Lung (tissue), 11 donors: ENCODE measurements at regions not wholly inside any gene's neighbourhood (a gene's known extent, or its start where the extent isn't known, plus 50 kb on each side); places are given as distances from the start of the nearest gene placed in this dataset.
"Not testable (repeated sequence)": the region's sequence is repeated elsewhere in the genome, so short reads cannot be mapped to it uniquely, and the experiment has no call there.

ENCODE experiments used
- ATAC-seq: fragments of 200-7000 bp; cut with Tn5 transposase; one replicate; pipeline ENCODE4 v1.9.1; 2020; ENCODE audit warnings: moderate number of reproducible peaks; ENCODE audit not compliant: insufficient read depth, low FRiP score
- DNase-seq, 3 donors: peaks; one replicate each; pipeline ENCODE4 v3.0.0-alpha.2; 2013 to 2017
- H3K27ac ChIP-seq, 2 donors: one replicate each; pipeline ENCODE4 v1.5.1; 2013; ENCODE audit warnings: mild to moderate bottlenecking in 2 of 2, moderate library complexity in 2 of 2, control low read depth in 1 of 2, inconsistent platforms in 1 of 2, low read depth in 1 of 2, low read length in 1 of 2
- H3K27me3 ChIP-seq, 3 donors: one replicate each; pipeline ENCODE4 v1.5.1; 2013; ENCODE audit warnings: low read length in 2 of 3; ENCODE audit not compliant: control insufficient read depth in 3 of 3, insufficient read depth in 3 of 3
- H3K36me3 ChIP-seq, 4 donors: one replicate each; pipeline ENCODE4 v1.5.1; 2013; ENCODE audit warnings: low read length in 4 of 4, mild to moderate bottlenecking in 1 of 4, moderate library complexity in 1 of 4; ENCODE audit not compliant: control insufficient read depth in 4 of 4, insufficient read depth in 4 of 4
- H3K4me1 ChIP-seq, 5 donors: one replicate each; pipeline ENCODE4 v1.5.1; 2013; ENCODE audit warnings: low read length in 5 of 5, mild to moderate bottlenecking in 2 of 5, moderate library complexity in 1 of 5; ENCODE audit not compliant: control insufficient read depth in 5 of 5, insufficient read depth in 5 of 5
- H3K4me3 ChIP-seq: one replicate; pipeline ENCODE4 v1.5.1; 2013; ENCODE audit warnings: mild to moderate bottlenecking, control low read depth, moderate library complexity
- H3K9ac ChIP-seq, 2 donors: one replicate each; pipeline ENCODE4 v1.5.1; 2013; ENCODE audit warnings: low read length in 2 of 2, control low read depth in 1 of 2; ENCODE audit not compliant: insufficient read depth in 1 of 2
- H3K9me3 ChIP-seq, 4 donors: one replicate each; pipeline ENCODE4 v1.5.1; 2013; ENCODE audit warnings: low read length in 3 of 4, mild to moderate bottlenecking in 1 of 4, moderate library complexity in 1 of 4; ENCODE audit not compliant: control insufficient read depth in 4 of 4, insufficient read depth in 3 of 4
- WGBS, 2 donors: extraction: QIAGEN DNeasy Blood & Tissue Kit; methylation state at CpG; one replicate each; pipeline ENCODE4 v1.1.7; 2013; 5-methylcytosine and 5-hydroxymethylcytosine counted together
- TF ChIP-seq, protein P1 (sequence below): IDR thresholded peaks from 2 replicates; pipeline ENCODE4 v1.5.1; 2012; ENCODE audit warnings: mild to moderate bottlenecking; ENCODE audit errors: control extremely low read depth, extremely low read depth
- donor health status: control.
- donor health status: control.
- donor health status: Bipolar disorder and iron deficiency.
- donor health status: healthy.
- donor health status: DM: yes; HTN: yes; CAD: no.

DNA sequence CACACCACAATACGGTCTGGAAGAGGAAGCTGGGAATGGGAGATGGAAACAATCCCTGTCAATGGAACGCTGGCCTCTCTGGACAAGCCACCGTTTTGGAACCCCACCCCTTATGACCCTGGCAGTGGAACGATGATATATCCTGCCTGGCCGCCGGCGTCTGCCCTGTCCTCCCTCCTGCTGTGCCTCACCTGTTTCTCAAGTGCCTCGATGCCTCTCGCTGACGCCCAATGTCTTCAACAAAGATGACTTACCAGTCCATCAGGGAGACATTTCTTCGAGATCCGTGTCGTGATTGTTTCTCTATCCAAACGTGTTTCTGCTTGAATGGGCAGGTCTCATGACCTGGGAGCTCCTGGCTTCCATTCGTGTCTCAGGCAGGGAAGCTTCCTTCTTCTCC lies 476.5 kb downstream of the SPATA31A7 start:
- H3K4me3 ChIP-seq, result no peak overlapping the region
- TF ChIP-seq, protein P1, sequence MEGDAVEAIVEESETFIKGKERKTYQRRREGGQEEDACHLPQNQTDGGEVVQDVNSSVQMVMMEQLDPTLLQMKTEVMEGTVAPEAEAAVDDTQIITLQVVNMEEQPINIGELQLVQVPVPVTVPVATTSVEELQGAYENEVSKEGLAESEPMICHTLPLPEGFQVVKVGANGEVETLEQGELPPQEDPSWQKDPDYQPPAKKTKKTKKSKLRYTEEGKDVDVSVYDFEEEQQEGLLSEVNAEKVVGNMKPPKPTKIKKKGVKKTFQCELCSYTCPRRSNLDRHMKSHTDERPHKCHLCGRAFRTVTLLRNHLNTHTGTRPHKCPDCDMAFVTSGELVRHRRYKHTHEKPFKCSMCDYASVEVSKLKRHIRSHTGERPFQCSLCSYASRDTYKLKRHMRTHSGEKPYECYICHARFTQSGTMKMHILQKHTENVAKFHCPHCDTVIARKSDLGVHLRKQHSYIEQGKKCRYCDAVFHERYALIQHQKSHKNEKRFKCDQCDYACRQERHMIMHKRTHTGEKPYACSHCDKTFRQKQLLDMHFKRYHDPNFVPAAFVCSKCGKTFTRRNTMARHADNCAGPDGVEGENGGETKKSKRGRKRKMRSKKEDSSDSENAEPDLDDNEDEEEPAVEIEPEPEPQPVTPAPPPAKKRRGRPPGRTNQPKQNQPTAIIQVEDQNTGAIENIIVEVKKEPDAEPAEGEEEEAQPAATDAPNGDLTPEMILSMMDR, result no peak
- peaks cover 0 to 36% (median 5%) of the 10 kb centered on the region in 4 donors for H3K9me3 ChIP-seq
- no peak for ATAC-seq
- no peaks in the 10 kb centered on the region for H3K4me1 ChIP-seq
- WGBS, 2 donors, result 81 to 86% methylated on average over 15 of the region's 15 CpGs
- no peak overlapping the region for H3K9ac ChIP-seq
- H3K27me3 ChIP-seq, result no peaks in the 10 kb centered on the region
- H3K27ac ChIP-seq, result no peak overlapping the region
- DNase-seq, result no peak
- no peaks in the 10 kb centered on the region for H3K36me3 ChIP-seq

DNA sequence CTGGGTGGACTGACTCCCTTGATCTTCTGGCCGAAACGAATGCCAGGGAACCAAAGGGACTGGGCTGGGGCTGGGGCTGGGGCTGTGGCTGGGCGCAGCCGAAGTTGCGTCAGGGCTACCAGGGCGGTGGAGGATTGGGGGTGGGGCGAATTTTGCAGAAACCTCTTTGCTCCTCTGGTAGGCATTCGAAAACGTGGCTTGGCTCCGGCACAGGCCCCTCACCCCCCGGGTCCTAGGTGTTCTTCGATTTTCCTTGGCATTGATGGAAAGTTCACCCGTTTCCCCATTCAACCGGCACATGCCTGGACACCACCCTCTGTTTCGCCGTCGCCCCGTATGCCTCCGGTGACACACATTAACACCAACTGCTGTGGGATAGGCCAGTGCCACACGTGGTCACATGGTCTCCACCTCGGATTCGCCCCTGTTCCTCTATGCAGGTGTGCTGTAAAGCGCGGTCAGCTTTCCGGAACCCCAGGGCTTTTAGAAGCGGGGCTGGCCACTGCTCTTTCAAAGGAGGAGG lies 477.1 kb downstream of the SPATA31A7 start:
- 83 to 84% methylated on average over 26 of the region's 26 CpGs for WGBS, 2 donors
- TF ChIP-seq, protein P1, result no peak
- peaks cover 0 to 39% (median 5%) of the 10 kb centered on the region in 4 donors for H3K9me3 ChIP-seq
- H3K9ac ChIP-seq, result no peak overlapping the region
- no peaks in the 10 kb centered on the region for H3K27me3 ChIP-seq
- H3K4me3 ChIP-seq, result no peak overlapping the region
- no peak overlapping the region for H3K27ac ChIP-seq
- no peaks in the 10 kb centered on the region for H3K36me3 ChIP-seq
- H3K4me1 ChIP-seq, result no peaks in the 10 kb centered on the region
- ATAC-seq (no peak), DNase-seq (no peak)

DNA sequence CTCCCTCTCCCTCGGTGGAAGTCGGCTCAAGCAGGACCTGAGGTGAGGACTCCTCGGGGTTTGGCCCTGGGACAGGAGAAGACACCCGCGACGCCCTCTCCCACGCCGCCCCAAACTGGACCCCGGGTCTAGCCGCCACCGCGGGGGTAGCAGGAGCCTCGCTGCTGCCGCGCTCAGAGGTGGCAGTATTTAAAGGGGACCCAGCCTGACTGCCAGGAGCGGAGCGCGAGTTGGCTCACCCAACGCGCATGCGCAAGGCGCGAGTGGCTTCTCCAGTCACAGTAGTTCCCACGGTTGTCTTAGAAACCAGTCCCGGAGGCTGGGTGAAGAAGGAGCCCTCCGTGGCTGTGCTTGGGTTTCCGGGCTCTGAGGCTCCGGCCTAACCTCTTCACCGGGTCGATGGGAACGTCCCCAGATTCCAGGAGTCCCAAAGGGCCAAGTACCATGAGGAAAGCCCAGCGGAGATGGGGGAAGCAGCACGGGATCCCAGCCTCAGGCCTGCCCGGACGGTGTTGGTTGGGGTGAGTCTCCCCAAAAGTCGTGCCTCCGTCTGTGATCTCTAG lies 477.8 kb downstream of the SPATA31A7 start:
- WGBS, 2 donors, result 89 to 91% methylated on average over 37 of the region's 37 CpGs
- H3K4me1 ChIP-seq, result no peaks in the 10 kb centered on the region
- H3K27ac ChIP-seq, result no peak overlapping the region
- TF ChIP-seq, protein P1, result no peak
- H3K9me3 ChIP-seq, result peaks cover 0 to 43% (median 5%) of the 10 kb centered on the region in 4 donors
- H3K27me3 ChIP-seq, result no peaks in the 10 kb centered on the region
- DNase-seq, result no peak
- H3K36me3 ChIP-seq, result no peaks in the 10 kb centered on the region
- H3K9ac ChIP-seq, result no peak overlapping the region
- H3K4me3 ChIP-seq, result no peak overlapping the region
- no peak for ATAC-seq

DNA sequence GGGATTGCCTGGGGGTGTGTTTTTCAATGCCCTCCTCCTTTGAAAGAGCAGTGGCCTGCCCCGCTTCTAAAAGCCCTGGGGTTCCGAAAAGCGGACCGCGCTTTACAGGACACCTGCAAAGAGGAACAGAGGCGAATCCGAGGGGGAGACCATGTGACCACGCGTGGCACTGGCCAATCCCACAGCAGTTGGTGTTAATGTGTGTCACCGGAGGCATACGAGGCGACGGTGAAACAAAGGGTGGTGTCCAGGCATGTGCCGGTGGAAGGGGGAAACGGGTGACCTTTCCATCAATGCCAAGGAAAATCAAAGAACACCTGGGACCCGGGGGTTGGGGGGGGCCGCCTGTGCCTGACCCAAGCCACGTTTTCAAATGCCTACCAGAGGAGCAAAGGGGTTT lies 478.4 kb downstream of the SPATA31A7 start:
- 80 to 82% methylated on average over 18 of the region's 18 CpGs for WGBS, 2 donors
- ATAC-seq, H3K9ac ChIP-seq, H3K4me1 ChIP-seq, H3K27me3 ChIP-seq, H3K36me3 ChIP-seq, H3K27ac ChIP-seq, DNase-seq, H3K4me3 ChIP-seq: not testable (repeated sequence)
- H3K9me3 ChIP-seq, result peaks cover 0 to 46% (median 5%) of the 10 kb centered on the region in 4 donors
